Mesendoderm (in vitro differentiated cells): ENCODE measurements at regions not wholly inside any gene's neighbourhood (a gene's known extent, or its start where the extent isn't known, plus 50 kb on each side); places are given as distances from the start of the nearest gene placed in this dataset.

Experiments
- DNase-seq: peaks from one replicate; pipeline ENCODE4 v3.0.0; 2013
- H2AK5ac ChIP-seq: 2 replicates; pipeline ENCODE4 v1.6.1; 2013; ENCODE audit warnings: low read length, inconsistent platforms
- H2BK120ac ChIP-seq: 2 replicates; pipeline ENCODE4 v1.6.1; 2013; ENCODE audit warnings: low read depth, mild to moderate bottlenecking, low read length, moderate library complexity, mixed read lengths
- H2BK15ac ChIP-seq: replicated peaks from 2 replicates; pipeline ENCODE4 v1.6.1; 2013; ENCODE audit warnings: low read depth, mild to moderate bottlenecking, moderate library complexity
- H2BK5ac ChIP-seq: 2 replicates; pipeline ENCODE4 v1.6.1; 2013; ENCODE audit warnings: low read length, inconsistent platforms
- H3K18ac ChIP-seq: 2 replicates; pipeline ENCODE4 v1.6.1; 2013; ENCODE audit warnings: mild to moderate bottlenecking, low read length, mixed read lengths
- H3K23ac ChIP-seq: one replicate; pipeline ENCODE4 v1.6.1; 2013; ENCODE audit warnings: low read length
- H3K27ac ChIP-seq: 2 replicates; pipeline ENCODE4 v1.5.1; 2013; ENCODE audit warnings: low read depth, mild to moderate bottlenecking, inconsistent platforms, low read length, moderate library complexity
- H3K27me3 ChIP-seq: 2 replicates; pipeline ENCODE4 v1.6.1; 2013; ENCODE audit warnings: low read length, control low read depth, mild to moderate bottlenecking, inconsistent platforms; ENCODE audit not compliant: insufficient read depth, poor library complexity
- H3K36me3 ChIP-seq: 2 replicates; pipeline ENCODE4 v1.6.1; 2013; ENCODE audit warnings: low read length, inconsistent platforms; ENCODE audit not compliant: control insufficient read depth, insufficient read depth
- H3K4ac ChIP-seq: one replicate; pipeline ENCODE4 v1.6.1; 2013; ENCODE audit warnings: low read depth, mild to moderate bottlenecking, low read length, moderate library complexity
- H3K4me1 ChIP-seq: 2 replicates; pipeline ENCODE4 v1.6.1; 2013; ENCODE audit warnings: low read depth, low read length, inconsistent platforms; ENCODE audit not compliant: control insufficient read depth
- H3K4me2 ChIP-seq: 2 replicates; pipeline ENCODE4 v1.6.1; 2013; ENCODE audit warnings: low read length
- H3K4me3 ChIP-seq: 2 replicates; pipeline ENCODE4 v1.5.1; 2013; ENCODE audit warnings: mild to moderate bottlenecking, low read length
- H3K56ac ChIP-seq: one replicate; pipeline ENCODE4 v1.6.1; 2013; ENCODE audit warnings: low read length
- H3K79me1 ChIP-seq: 2 replicates; pipeline ENCODE4 v1.6.1; 2013; ENCODE audit warnings: low read length, inconsistent platforms
- H3K79me2 ChIP-seq: 2 replicates; pipeline ENCODE4 v1.6.1; 2013; ENCODE audit warnings: mild to moderate bottlenecking, low read length; ENCODE audit not compliant: control insufficient read depth, insufficient read depth
- H3K9ac ChIP-seq: 2 replicates; pipeline ENCODE4 v1.6.1; 2013; ENCODE audit warnings: low read length, inconsistent platforms
- H4K5ac ChIP-seq: one replicate; pipeline ENCODE4 v1.6.1; 2013; ENCODE audit warnings: low read length
- H4K8ac ChIP-seq: one replicate; pipeline ENCODE4 v1.6.1; 2013; ENCODE audit warnings: low read depth, mild to moderate bottlenecking, control low read depth, low read length, moderate library complexity
- WGBS: extraction: QIAGEN DNeasy Blood & Tissue Kit; methylation state at CpG from one replicate; pipeline ENCODE4 v1.1.7; 2013; ENCODE audit warnings: low lambda C conversion rate, missing lambda C conversion rate; ENCODE audit not compliant: insufficient coverage; ENCODE audit errors: extremely low coverage; 5-methylcytosine and 5-hydroxymethylcytosine counted together

DNA sequence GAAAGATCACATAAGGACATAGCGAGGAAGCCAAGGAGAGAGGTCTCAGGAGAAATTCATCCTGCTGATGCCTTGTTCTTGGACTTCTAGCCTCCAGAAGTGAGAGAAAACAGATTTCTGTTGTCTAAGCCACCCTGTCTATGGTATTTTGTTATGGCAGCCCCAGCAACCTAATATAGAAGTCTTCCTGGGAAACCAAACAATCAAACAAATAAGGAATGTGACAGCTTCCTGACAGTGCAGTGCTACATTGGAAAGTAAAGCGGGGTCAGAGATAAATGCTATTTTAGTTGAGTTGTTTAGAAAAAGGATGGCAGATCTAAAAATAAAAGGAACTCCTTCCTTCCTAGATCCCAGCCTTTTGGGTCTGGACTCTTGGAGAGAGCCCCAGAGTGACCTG lies 443.2 kb upstream of the GYPC start:
- Histone ChIP-seq H3K79me2 (no peaks in the 10 kb centered on the region), H2BK120ac (no peak overlapping the region), H2AK5ac (no peak overlapping the region), H3K9ac (no peak overlapping the region), H3K27ac (no peak overlapping the region), H3K4me1 (no peaks in the 10 kb centered on the region), H4K8ac (no peak overlapping the region), H3K4me3 (no peak overlapping the region), H4K5ac (no peak overlapping the region), H2BK5ac (no peak overlapping the region), H3K56ac (no peak overlapping the region), H3K36me3 (no peaks in the 10 kb centered on the region), H3K4ac (no peak overlapping the region), H3K79me1 (no peaks in the 10 kb centered on the region), H3K18ac (no peak overlapping the region), H3K23ac (no peak overlapping the region), H3K4me2 (no peak overlapping the region), H3K27me3 (no peaks in the 10 kb centered on the region), H2BK15ac (no peak overlapping the region)
- no CpG with 5 or more reads among the region's 2 CpGs for WGBS
- DNase-seq: no peak

DNA sequence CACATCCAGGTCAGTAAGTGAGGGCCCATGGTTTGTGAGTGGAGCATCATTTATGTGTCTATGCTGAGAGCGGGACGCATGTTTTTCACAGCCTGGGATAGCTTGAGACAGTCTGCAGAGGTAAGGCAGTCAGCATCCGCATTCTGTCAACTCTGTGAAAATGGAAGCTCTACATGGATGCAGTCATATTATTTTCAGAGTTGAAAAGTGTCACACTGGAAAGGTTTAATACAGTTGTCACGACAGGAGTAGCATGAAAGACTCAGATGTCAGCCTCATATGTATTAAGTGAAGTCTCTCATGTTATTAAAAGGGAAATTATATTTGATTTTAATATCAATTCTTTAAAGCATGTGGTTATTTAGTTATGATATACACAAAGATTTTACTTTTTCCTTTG lies 436.9 kb upstream of the GYPC start:
- no peak overlapping the region for H4K5ac ChIP-seq
- no peaks in the 10 kb centered on the region for H3K79me1 ChIP-seq
- H3K9ac ChIP-seq: no peak overlapping the region
- no CpG with 5 or more reads among the region's 4 CpGs for WGBS
- no peak overlapping the region for H3K4me2 ChIP-seq
- H3K36me3 ChIP-seq: no peaks in the 10 kb centered on the region
- no peak overlapping the region for H3K56ac ChIP-seq
- H2AK5ac ChIP-seq: no peak overlapping the region
- H3K27me3 ChIP-seq: no peaks in the 10 kb centered on the region
- DNase-seq: no peak
- no peak overlapping the region for H2BK5ac ChIP-seq
- no peaks in the 10 kb centered on the region for H3K79me2 ChIP-seq
- no peak overlapping the region for H4K8ac ChIP-seq
- H3K18ac ChIP-seq: no peak overlapping the region
- H3K23ac ChIP-seq: no peak overlapping the region
- H3K4me3 ChIP-seq: no peak overlapping the region
- H3K4ac ChIP-seq: no peak overlapping the region
- H2BK120ac ChIP-seq: no peak overlapping the region
- no peak overlapping the region for H3K27ac ChIP-seq
- no peaks in the 10 kb centered on the region for H3K4me1 ChIP-seq
- H2BK15ac ChIP-seq: no peak overlapping the region

DNA sequence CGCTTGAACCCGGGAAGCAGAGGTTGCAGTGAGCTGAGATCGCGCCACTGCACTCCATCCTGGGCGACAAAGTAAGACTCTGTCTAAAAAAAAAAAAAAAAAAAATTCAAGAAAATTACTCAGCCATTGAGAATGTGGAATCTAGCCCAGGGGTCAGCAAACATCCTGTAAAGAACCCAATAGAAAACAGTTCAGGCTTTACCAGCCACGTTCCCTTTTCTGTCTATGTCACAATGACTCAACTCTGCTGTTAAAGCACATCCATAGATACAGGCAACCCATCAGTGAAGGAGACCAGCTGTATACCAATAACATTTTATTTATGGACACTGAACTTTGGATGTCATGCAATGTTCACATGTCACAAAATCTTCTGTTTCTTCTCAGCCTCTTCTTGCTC lies 435.6 kb upstream of the GYPC start:
- H3K27me3 ChIP-seq: no peaks in the 10 kb centered on the region
- no peak overlapping the region for H4K5ac ChIP-seq
- H2AK5ac ChIP-seq: no peak overlapping the region
- no peak overlapping the region for H2BK15ac ChIP-seq
- no peak overlapping the region for H3K56ac ChIP-seq
- no peak overlapping the region for H3K4me2 ChIP-seq
- no peak overlapping the region for H2BK5ac ChIP-seq
- H3K79me2 ChIP-seq: no peaks in the 10 kb centered on the region
- no peak overlapping the region for H3K4me3 ChIP-seq
- no peak overlapping the region for H3K9ac ChIP-seq
- no peaks in the 10 kb centered on the region for H3K4me1 ChIP-seq
- H3K4ac ChIP-seq: no peak overlapping the region
- WGBS: no CpG with 5 or more reads among the region's 6 CpGs
- no peak overlapping the region for H3K27ac ChIP-seq
- H3K18ac ChIP-seq: no peak overlapping the region
- H3K23ac ChIP-seq: no peak overlapping the region
- H4K8ac ChIP-seq: no peak overlapping the region
- no peak overlapping the region for H2BK120ac ChIP-seq
- no peaks in the 10 kb centered on the region for H3K36me3 ChIP-seq
- peak; percentile 8 for DNase-seq
- H3K79me1 ChIP-seq: no peaks in the 10 kb centered on the region

DNA sequence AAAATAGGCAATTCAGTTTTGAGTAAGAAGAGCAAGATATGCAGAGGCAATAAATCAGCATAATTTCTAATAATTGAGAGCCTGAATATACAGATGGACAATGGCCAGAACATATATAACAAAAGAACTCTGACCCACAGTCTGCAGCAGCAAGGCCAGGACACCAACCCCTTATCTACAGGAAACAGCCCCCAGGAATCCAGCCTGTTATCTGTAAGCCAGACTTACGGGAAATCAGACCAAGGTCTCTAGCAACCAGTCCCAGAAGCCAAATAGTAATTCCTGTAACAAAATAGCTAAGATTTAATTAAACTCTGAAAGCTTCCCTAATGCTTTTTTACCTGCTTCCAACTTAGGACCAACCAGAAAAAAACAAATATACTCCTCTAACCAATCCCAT lies 434.5 kb upstream of the GYPC start:
- Histone ChIP-seq H3K27ac (no peak overlapping the region), H3K79me2 (no peaks in the 10 kb centered on the region)
- no CpG with 5 or more reads among the region's 1 CpG for WGBS

DNA sequence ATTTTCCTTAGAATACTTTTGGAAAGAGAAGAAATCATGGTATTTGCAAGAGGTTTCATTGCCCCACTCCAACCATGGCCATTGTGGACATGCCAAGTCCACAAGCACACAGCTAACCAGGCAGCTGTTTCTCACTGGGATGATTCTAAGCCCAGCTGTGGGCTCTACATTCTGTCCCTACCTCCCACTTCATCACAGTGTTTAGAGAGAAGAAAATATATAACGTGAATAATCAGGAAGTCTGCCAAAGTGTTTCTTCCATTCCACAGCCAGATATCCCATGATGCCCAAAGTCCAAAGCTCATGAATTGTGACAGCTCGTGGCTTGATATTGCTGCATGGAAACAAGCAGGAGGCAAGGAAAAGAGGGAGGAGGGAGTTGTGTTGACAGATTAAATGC lies 433.7 kb upstream of the GYPC start:
- Histone ChIP-seq H2BK5ac (no peak overlapping the region), H3K4ac (no peak overlapping the region), H3K4me2 (no peak overlapping the region), H3K27ac (no peak overlapping the region), H4K5ac (no peak overlapping the region), H3K18ac (no peak overlapping the region), H3K79me1 (no peaks in the 10 kb centered on the region), H3K23ac (no peak overlapping the region), H3K79me2 (no peaks in the 10 kb centered on the region), H2AK5ac (no peak overlapping the region), H4K8ac (no peak overlapping the region), H3K9ac (no peak overlapping the region), H2BK15ac (no peak overlapping the region), H3K27me3 (no peaks in the 10 kb centered on the region), H3K4me1 (no peaks in the 10 kb centered on the region), H3K36me3 (no peaks in the 10 kb centered on the region), H3K4me3 (no peak overlapping the region), H3K56ac (no peak overlapping the region), H2BK120ac (no peak overlapping the region)
- WGBS: no CpG with 5 or more reads among the region's 2 CpGs
- DNase-seq: no peak

More for the DNA sequence above, 434.5 kb upstream of the GYPC start:
- H2BK120ac ChIP-seq: no peak overlapping the region
- H2AK5ac ChIP-seq: no peak overlapping the region
- no peak overlapping the region for H2BK5ac ChIP-seq
- H3K23ac ChIP-seq: no peak overlapping the region
- H2BK15ac ChIP-seq: no peak overlapping the region
- H3K9ac ChIP-seq: no peak overlapping the region
- no peaks in the 10 kb centered on the region for H3K36me3 ChIP-seq
- no peak overlapping the region for H3K4me2 ChIP-seq
- H3K4ac ChIP-seq: no peak overlapping the region
- H3K18ac ChIP-seq: no peak overlapping the region
- no peaks in the 10 kb centered on the region for H3K27me3 ChIP-seq
- no peak overlapping the region for H3K56ac ChIP-seq
- H4K8ac ChIP-seq: no peak overlapping the region
- no peak overlapping the region for H3K4me3 ChIP-seq
- H3K79me1 ChIP-seq: no peaks in the 10 kb centered on the region
- H4K5ac ChIP-seq: no peak overlapping the region
- H3K4me1 ChIP-seq: no peaks in the 10 kb centered on the region
- DNase-seq: peak; percentile 21

DNA sequence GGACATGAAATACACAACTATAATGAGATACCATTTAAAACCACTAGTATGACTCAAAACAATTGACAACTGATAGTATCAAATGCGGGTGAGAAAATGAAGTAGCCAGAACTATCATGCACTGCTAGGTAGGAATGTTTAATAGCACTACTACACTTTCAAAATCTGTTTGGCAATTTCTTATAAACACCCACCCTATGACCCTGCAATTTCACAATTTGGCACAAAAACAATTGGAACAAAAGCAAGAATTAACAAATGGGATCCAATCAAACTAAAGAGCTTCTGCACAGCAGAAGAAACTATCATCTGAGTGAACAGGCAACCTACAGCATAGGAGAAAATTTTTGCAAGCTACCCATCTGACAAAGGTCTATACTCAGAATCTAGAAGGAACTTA lies 431.2 kb upstream of the GYPC start:
- no peak overlapping the region for H3K9ac ChIP-seq
- DNase-seq: no peak
- WGBS: no CpG with 5 or more reads among the region's 1 CpG
- H3K56ac ChIP-seq: no peak overlapping the region
- no peak overlapping the region for H4K8ac ChIP-seq
- H3K4me2 ChIP-seq: no peak overlapping the region
- no peak overlapping the region for H2BK120ac ChIP-seq
- no peak overlapping the region for H3K23ac ChIP-seq
- no peak overlapping the region for H2BK5ac ChIP-seq
- no peaks in the 10 kb centered on the region for H3K79me2 ChIP-seq
- no peaks in the 10 kb centered on the region for H3K79me1 ChIP-seq
- H3K18ac ChIP-seq: no peak overlapping the region
- no peaks in the 10 kb centered on the region for H3K36me3 ChIP-seq
- H3K27me3 ChIP-seq: no peaks in the 10 kb centered on the region
- no peak overlapping the region for H3K4me3 ChIP-seq
- no peak overlapping the region for H3K4ac ChIP-seq
- no peak overlapping the region for H3K27ac ChIP-seq
- H2BK15ac ChIP-seq: no peak overlapping the region
- no peaks in the 10 kb centered on the region for H3K4me1 ChIP-seq
- no peak overlapping the region for H2AK5ac ChIP-seq
- H4K5ac ChIP-seq: no peak overlapping the region
